HG02623 (cell line): ENCODE measurements at regions not wholly inside any gene's neighbourhood (a gene's known extent, or its start where the extent isn't known, plus 50 kb on each side); places are given as distances from the start of the nearest gene placed in this dataset.
"Not testable (repeated sequence)": the region's sequence is repeated elsewhere in the genome, so short reads cannot be mapped to it uniquely, and the experiment has no call there.

Experiments used
- ATAC-seq: cut with Tn5 transposase; IDR thresholded peaks from one replicate; pipeline ENCODE4 v1.9.1; 2021; ENCODE audit warnings: moderate library complexity; ENCODE audit not compliant: unreplicated experiment

- no peak for ATAC-seq
These were observed 51.7 kb upstream of the COL8A1 start for GRCh38 chr3:99586701-99587100.

- ATAC-seq = no peak
These were observed 58.4 kb upstream of the COL8A1 start for GRCh38 chr3:99579965-99580364.

DNA sequence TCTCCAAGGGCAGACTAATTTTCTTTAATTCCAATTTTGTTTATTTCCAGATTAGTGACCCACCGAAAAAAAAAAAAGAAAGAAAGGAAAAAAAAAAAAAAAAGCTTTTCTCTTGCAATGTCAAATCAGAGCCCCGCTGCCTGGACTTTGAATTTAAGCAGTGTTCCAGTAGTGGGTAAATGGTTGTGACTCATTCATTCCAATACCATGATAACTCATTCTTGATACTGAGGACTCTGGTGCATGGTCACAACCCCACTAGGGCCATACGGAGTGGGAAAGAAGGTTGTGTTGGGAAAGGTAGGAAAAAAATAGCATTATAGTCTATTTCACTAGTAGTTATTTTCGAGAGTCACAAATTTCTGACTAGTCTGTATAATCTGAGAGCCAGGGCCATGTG, 59.1 kb upstream of the COL8A1 start:
- no peak for ATAC-seq

DNA sequence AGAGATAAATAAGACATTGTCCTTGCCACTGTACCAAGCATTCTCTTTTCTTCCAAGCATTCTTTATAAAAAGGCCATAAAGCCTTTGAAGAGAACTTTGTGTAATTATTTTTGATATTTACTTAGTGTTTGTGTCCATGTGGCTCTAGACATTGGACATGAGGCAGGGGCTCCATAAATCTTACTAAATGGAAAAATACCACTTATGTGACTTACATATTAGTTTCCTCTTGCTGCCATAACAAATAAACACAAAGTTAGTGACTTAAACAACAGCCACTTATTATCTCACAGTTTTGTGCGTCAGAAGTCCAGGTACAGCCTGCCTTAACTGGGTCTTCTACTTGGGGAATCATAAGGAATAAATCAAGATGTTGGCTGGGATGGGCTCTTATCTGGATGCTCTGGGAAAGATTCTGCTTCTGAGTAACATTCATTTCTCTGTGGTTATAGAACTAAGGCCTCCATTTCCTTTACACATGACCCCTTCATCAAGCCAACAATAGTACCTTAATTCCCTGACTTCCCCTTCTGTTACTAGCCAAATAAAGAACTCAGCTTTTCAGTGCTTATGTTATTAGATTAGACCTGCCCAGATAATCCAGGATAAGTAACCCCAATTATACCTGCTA, 59.9 kb upstream of the COL8A1 start:
- ATAC-seq = no peak

- ATAC-seq = no peak
These were observed 61.4 kb upstream of the COL8A1 start for GRCh38 chr3:99576904-99577559.

- no peak for ATAC-seq
These were observed 62.7 kb upstream of the COL8A1 start for GRCh38 chr3:99575683-99576082.

DNA sequence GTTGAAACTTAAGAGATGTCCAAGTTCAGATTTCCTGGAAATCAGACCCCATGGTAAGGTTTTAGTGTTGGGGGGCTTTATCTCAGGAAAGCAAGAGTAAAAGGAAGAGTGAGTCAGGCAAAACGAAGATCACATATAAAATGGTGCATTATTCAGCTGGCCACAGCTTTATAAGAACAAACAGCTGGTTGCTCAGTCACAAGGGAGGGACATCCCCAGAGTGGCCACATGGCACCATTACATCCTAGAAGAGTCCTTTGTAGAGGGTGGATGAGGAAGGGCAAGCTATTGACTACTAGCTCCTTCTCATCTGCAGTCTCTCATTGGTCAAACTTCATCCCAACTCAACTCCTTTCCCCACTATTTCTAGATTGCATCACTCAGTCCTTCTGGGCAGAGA, 68.3 kb upstream of the COL8A1 start:
- no peak for ATAC-seq

- no peak for ATAC-seq
These were observed 69.6 kb upstream of the COL8A1 start for GRCh38 chr3:99568663-99569335.

GRCh38 chr3:99565331-99565730, 73.1 kb upstream of the COL8A1 start:
- no peak for ATAC-seq

DNA sequence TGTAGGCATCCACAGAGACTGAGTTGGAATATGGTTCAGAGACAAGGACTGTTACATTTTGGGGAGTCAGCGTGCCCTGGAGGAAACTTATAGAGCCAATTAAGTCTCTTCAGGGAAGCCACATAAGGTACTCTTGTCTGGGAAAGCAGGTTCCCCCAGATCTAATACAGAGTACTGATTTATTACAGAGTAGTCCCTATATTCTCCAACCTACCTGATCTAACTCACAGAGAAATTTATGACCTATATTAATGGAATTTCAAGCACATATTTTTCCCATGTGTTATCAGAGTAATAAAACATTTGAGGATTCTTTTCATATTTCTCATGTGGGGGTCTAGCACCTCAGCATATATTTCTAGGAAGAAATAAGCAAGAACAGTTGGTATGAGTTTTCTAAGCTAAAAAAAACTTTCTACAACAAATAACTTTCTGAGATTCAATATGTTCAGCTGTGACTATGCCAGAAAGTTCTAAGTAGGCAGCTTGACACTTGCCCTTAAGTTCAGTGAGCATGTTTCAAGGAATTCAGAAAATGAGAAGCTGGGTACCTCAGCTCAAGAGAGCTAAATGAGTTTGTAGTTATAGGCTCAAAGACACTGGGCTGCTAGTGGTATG, 75.3 kb upstream of the COL8A1 start:
- ATAC-seq = no peak

- no peak for ATAC-seq
These were observed 76.3 kb upstream of the COL8A1 start for GRCh38 chr3:99562138-99562537.

GRCh38 chr3:99561056-99561455, 77.3 kb upstream of the COL8A1 start:
- no peak for ATAC-seq

GRCh38 chr3:99559196-99559595, 79.2 kb upstream of the COL8A1 start:
- no peak for ATAC-seq

DNA sequence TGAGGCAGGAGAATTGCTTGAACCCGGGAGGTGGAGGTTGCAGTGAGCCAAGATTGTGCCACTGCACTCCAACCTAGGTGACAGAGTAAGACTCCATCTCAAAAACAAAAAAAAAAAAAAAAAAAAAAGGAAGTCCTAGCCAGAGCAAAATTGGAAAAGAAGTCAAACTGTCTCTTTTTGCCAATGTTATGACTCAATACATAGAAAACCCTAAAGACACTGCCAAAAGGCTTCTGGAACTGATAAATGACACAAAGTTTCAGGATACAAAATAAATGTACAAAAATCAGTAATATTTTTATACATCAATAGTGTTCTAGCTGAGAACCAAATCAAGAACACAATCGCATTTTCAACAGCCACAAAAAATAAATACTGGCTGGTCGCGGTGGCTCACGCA, 82.5 kb upstream of the COL8A1 start:
- not testable (repeated sequence) for ATAC-seq

DNA sequence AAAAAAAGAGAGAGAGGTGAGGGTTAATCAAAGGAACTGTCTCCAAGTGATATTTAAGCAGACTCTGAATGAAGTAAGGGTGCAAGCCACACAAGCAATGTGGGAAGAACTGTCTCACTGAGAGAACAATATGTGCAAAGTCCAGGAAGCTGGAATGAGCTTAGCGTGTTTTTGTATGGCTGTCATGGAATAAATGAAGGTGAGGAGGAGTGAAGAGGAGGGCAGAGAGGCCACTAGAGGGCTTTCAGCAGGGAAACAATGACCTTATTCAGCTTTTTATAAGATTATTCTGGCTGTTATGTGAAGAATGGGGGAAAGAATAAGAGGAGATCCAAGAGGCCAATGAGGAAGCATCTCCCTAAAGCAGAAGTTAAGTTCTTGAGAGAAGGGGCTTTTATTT, 86.9 kb upstream of the COL8A1 start:
- no peak for ATAC-seq

DNA sequence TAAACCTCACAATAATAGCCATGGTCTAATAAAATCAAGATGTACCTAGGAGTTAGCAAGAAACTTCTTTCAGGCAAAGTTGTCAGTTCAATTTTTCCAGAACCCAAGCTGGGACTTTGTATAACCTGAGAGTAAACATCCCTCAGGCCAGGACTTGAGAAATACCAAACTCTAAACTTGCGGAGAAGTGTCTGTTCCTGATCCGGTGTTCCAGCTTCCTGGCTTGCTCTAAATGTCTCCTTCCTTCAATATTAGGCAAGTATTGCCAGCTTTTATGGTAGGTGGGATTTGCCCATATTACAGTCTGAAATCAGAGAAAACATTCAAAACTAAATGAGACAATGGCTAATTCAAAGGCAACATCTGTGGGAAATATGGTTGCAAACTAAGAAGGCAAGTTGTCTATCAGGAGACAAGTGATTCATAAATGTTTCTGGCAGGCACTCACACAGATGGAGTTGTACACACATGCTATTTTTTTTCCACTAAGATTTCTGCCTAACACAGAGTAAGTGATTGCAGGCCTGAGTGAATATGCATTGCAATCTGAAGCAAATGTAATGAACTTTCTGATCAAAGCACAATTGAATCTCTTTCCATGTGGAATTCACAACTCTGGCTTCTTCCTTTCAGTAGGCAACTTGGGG, 88.3 kb upstream of the COL8A1 start:
- no peak for ATAC-seq

DNA sequence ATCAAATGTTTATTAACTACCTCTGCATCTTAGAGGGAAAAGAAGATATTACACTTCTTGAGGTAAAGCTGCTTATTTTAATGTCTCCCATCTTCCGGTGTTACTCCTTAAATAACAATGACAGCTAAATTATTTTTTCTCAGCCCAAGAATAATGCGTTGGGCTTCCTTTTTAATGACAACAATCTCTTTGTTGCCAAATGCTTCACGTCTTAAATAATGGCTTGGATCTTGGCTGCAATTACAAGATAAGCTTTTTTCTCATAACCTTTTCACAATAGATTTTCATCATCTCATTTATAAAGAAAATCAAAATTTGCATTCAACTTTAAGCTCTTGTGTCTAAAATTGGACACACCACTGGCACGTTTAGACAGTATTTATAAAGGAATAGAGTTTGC, 89.2 kb upstream of the COL8A1 start:
- no peak for ATAC-seq

DNA sequence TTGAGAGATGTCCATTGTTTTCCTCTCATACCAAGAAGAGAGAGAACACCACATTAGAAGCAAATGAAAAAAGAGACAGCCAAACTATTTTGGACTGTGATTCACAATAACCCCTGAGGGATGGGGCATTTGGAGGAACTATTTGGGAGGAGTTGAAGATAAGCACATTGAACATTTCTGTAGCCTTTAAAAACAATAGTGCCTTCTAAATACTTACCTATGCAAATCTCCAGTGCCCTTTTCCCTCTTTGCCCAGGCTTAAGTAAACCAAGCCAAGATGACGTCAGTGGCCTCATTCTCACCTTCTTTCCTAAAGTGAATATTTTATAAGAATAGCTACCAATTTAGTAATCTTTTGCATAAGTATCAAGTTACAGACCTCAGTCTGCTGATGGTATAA, 89.7 kb upstream of the COL8A1 start:
- ATAC-seq = no peak

DNA sequence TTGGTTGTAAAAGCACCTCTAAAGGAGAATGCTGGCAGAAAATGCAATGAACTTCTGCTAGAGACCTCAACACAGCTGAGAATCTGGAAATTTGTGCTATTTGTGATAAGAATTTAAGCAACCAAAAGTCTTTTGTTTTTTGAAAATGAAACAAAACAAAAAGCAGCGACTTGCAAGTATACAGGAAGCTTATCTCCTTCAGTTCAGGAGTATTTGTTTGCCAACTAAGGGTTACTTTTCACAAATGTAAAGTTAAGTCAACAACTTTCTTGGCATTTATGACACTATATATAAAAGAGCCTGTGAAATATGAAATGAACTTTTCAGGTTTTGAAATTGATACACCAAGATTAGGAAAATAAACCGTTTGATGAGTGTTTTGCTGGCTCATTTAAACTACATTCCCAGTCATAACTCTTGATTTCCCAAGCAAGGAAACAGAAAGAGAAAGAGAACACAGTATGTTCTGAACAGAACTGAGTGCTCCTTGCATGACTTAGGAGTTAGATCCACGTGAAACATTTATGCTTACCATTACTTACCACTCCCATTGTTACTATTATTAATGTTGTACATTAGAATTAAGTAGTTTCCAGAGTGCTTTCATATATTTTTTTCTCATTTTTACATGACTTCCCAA, 92.3 kb upstream of the COL8A1 start:
- ATAC-seq = no peak

DNA sequence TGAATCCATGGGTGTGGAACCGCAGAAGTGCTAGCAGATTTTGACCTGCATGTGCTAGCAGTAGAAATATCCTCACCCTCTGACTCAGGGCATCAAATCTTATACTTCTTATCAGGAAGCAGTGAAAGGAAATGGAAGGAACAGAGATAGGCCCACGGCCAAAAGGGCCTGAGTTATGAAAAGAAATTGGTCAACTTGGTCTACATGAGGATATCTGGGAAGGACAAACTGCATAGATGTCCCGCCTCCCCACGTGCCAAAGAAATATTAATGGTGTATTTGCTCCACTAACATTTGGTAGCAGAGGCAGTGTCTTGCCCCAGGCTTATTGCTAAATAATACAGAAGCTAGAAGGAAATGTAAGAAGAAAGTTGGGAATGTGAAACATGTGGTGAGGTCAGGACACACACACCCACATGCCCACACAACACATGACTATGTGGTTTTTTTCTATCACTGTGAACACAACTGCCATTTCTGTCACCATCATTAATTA, 93.6 kb upstream of the COL8A1 start:
- no peak for ATAC-seq

DNA sequence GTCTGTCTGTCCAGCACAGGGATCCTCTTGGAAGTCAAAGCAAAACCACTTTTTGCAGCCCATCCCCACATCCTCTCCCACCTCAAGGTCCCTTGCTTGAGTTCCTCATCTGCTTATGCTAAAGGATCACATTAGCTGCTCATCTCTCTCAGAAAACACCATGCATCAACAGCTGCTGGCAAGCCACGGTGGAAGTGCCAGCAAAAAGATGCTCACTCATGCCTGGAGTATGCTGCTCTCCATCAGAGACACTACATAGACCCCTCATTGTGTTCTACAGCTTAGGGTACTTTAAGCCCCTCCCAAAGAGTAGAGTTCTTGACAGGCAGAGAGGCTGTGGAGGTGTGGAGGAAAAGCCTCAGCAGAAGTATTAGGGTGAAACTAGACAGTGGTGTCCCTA, 94.6 kb upstream of the COL8A1 start:
- no peak for ATAC-seq
